ENCODE measurements at regions not wholly inside any gene's neighbourhood (a gene's known extent, or its start where the extent isn't known, plus 50 kb on each side); places are given as distances from the start of the nearest gene placed in this dataset.
"Not testable (repeated sequence)": the region's sequence is repeated elsewhere in the genome, so short reads cannot be mapped to it uniquely, and the experiment has no call there.

GRCh38 chr13:24982333-24982999 lies 113.5 kb upstream of the PABPC3 start:
- FAIRE-seq, result no peak
- no peak for DNase-seq (ENCODE audit: insufficient read length, low spot score)

GRCh38 chr13:24983094-24983493 lies 112.8 kb upstream of the PABPC3 start:
- FAIRE-seq (no peak), DNase-seq (ENCODE audit: insufficient read length, low spot score) (no peak)
- TF ChIP-seq POLR2A (IDR thresholded peaks at IDR 0.05; ENCODE audit: low read depth, low read length), result no peak

More at GRCh38 chr13:24982333-24982999, 113.5 kb upstream of the PABPC3 start:
- TF ChIP-seq POLR2A (IDR thresholded peaks at IDR 0.05; ENCODE audit: low read depth, low read length), result no peak

GRCh38 chr13:24984134-24984533 lies 111.8 kb upstream of the PABPC3 start:
- no peak for DNase-seq (ENCODE audit: insufficient read length, low spot score)
- no peak for TF ChIP-seq POLR2A (IDR thresholded peaks at IDR 0.05; ENCODE audit: low read depth, low read length)
- FAIRE-seq, result no peak

GRCh38 chr13:24985107-24985506 lies 110.8 kb upstream of the PABPC3 start:
- FAIRE-seq (no peak), DNase-seq (ENCODE audit: insufficient read length, low spot score) (no peak)
- TF ChIP-seq POLR2A (IDR thresholded peaks at IDR 0.05; ENCODE audit: low read depth, low read length), result no peak

GRCh38 chr13:24985896-24986295 lies 110.0 kb upstream of the PABPC3 start:
- DNase-seq (ENCODE audit: insufficient read length, low spot score) (no peak), FAIRE-seq (no peak)

GRCh38 chr13:24986826-24987225 lies 109.1 kb upstream of the PABPC3 start:
- FAIRE-seq (no peak), DNase-seq (ENCODE audit: insufficient read length, low spot score) (no peak)
- no peak for TF ChIP-seq POLR2A (IDR thresholded peaks at IDR 0.05; ENCODE audit: low read depth, low read length)

More at GRCh38 chr13:24985896-24986295, 110.0 kb upstream of the PABPC3 start:
- TF ChIP-seq POLR2A (IDR thresholded peaks at IDR 0.05; ENCODE audit: low read depth, low read length), result no peak

- not testable (repeated sequence) for FAIRE-seq; DNase-seq (ENCODE audit: insufficient read length, low spot score)
Measured at GRCh38 chr13:24989959-24990358, 106.0 kb upstream of the PABPC3 start.

- not testable (repeated sequence) for FAIRE-seq; DNase-seq (ENCODE audit: insufficient read length, low spot score)
Measured at GRCh38 chr13:24992946-24993345, 103.0 kb upstream of the PABPC3 start.

- FAIRE-seq, result peak; percentile 82
- DNase-seq (ENCODE audit: insufficient read length, low spot score), result peak; percentile 16
- TF ChIP-seq POLR2A (IDR thresholded peaks at IDR 0.05; ENCODE audit: low read depth, low read length), result no peak
Measured at GRCh38 chr13:24995225-24995804, 100.6 kb upstream of the PABPC3 start.

- TF ChIP-seq POLR2A (IDR thresholded peaks at IDR 0.05; ENCODE audit: low read depth, low read length), result no peak
- FAIRE-seq (no peak), DNase-seq (ENCODE audit: insufficient read length, low spot score) (no peak)
Measured at GRCh38 chr13:24997367-24997967, 98.5 kb upstream of the PABPC3 start.

- DNase-seq (ENCODE audit: insufficient read length, low spot score) (no peak), FAIRE-seq (no peak)
- no peak for TF ChIP-seq POLR2A (IDR thresholded peaks at IDR 0.05; ENCODE audit: low read depth, low read length)
Measured at GRCh38 chr13:24998433-24998832, 97.5 kb upstream of the PABPC3 start.

- no peak for FAIRE-seq
- DNase-seq (ENCODE audit: insufficient read length, low spot score), result no peak
- no peak for TF ChIP-seq POLR2A (IDR thresholded peaks at IDR 0.05; ENCODE audit: low read depth, low read length)
Measured at GRCh38 chr13:25001476-25002206, 94.3 kb upstream of the PABPC3 start.

- peak; percentile 19 for DNase-seq (ENCODE audit: insufficient read length, low spot score)
Measured at GRCh38 chr13:25002311-25002710, 93.6 kb upstream of the PABPC3 start.

GRCh38 chr13:25004489-25004888 lies 91.4 kb upstream of the PABPC3 start:
- FAIRE-seq; DNase-seq (ENCODE audit: insufficient read length, low spot score): not testable (repeated sequence)

More at GRCh38 chr13:25002311-25002710, 93.6 kb upstream of the PABPC3 start:
- FAIRE-seq, result peak; percentile 30

GRCh38 chr13:25005050-25005497 lies 90.9 kb upstream of the PABPC3 start:
- FAIRE-seq; DNase-seq (ENCODE audit: insufficient read length, low spot score): not testable (repeated sequence)

- FAIRE-seq; DNase-seq (ENCODE audit: insufficient read length, low spot score): not testable (repeated sequence)
Measured at GRCh38 chr13:25007389-25007788, 88.5 kb upstream of the PABPC3 start.

GRCh38 chr13:25014398-25014973 lies 81.5 kb upstream of the PABPC3 start:
- not testable (repeated sequence) for DNase-seq (ENCODE audit: insufficient read length, low spot score); FAIRE-seq

- not testable (repeated sequence) for FAIRE-seq; DNase-seq (ENCODE audit: insufficient read length, low spot score)
Measured at GRCh38 chr13:25017176-25017575, 78.8 kb upstream of the PABPC3 start.

Measured in H54 (cell line).